ENCODE measurements at regions not wholly inside any gene's neighbourhood (a gene's known extent, or its start where the extent isn't known, plus 50 kb on each side); places are given as distances from the start of the nearest gene placed in this dataset.

DNA sequence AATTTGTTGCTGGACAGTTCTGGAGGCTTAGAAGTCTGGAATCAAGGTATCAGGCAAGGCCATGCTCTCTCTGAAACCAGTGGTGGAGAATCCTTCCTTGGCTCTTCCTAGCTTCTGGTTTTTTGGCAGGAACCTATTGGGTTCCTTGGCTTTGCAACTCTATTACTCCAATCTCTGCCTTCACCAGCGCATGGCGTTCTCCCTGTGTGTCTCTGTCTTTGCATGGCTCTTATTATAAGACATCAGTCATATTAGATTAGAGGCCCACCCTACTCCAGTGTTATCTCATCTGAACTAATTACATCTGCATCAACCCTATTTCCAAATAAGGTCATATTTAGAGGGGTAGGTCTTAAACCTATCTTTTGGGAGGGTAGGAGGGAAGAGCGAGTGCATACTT is 358.1 kb upstream of the RARB start:
- ChIA-PET POLR2A (no interaction called here), CTCF (no interaction called here)
- 70% methylated on average over 3 of the region's 3 CpGs for WGBS (ENCODE audit: missing lambda C conversion rate)

GRCh38 chr3:25071846-25072245 is 356.2 kb upstream of the RARB start:
- H3K4me3 ChIP-seq = no peak overlapping the region
- no peaks in the 10 kb centered on the region for H3K9me3 ChIP-seq
- no peak for ATAC-seq
- H3K27ac ChIP-seq = no peak overlapping the region
- DNase-seq (ENCODE audit: low read depth in 1 of 2, low spot score in 1 of 2) = no peak
- FAIRE-seq = no peak
- ChIA-PET CTCF (interaction anchor here (0.9 kb wide), 1 partner anchor 511 kb away, joined by 4 read pairs; no protein-coding TSS in a partner anchor), POLR2A (no interaction called here)
- 61% methylated on average over 5 of the region's 5 CpGs for WGBS (ENCODE audit: missing lambda C conversion rate)
- H3K4me2 ChIP-seq = no peak overlapping the region
- H3K4me1 ChIP-seq = no peaks in the 10 kb centered on the region
- no peak for TF ChIP-seq USF2 (IDR thresholded peaks at IDR 0.05)
- no peak for TF ChIP-seq JUN (IDR thresholded peaks at IDR 0.05)
- TF ChIP-seq SREBF2 (IDR thresholded peaks at IDR 0.05) = no peak
- no peak for TF ChIP-seq MYC (IDR thresholded peaks at IDR 0.05; ENCODE audit: borderline replicate concordance, low read length)
- no peak for TF ChIP-seq HOXB5 (CRISPR knock-in tag; IDR thresholded peaks at IDR 0.05)
- TF ChIP-seq RCOR1 (IDR thresholded peaks at IDR 0.05; ENCODE audit: low read depth, low read length) = no peak
- TF ChIP-seq MAZ (IDR thresholded peaks at IDR 0.05; ENCODE audit: borderline replicate concordance, low read depth, low read length) = no peak
- no peak for TF ChIP-seq NR3C1 (IDR thresholded peaks at IDR 0.05)
- no peak for TF ChIP-seq PHF8 (IDR thresholded peaks at IDR 0.05; ENCODE audit: borderline replicate concordance, low read depth)
- no peak for TF ChIP-seq E2F6 (IDR thresholded peaks at IDR 0.05; ENCODE audit: borderline replicate concordance, low read depth)
- no peak for TF ChIP-seq RAD21 (conservative IDR thresholded peaks at IDR 0.05 in 1 of 2, IDR thresholded peaks at IDR 0.05 in 1 of 2)

More for the DNA sequence above, 358.1 kb upstream of the RARB start:
- DNase-seq (ENCODE audit: low read depth in 1 of 2, low spot score in 1 of 2) (no peak), ATAC-seq (no peak), FAIRE-seq (no peak)
- H3K9me3 ChIP-seq = no peaks in the 10 kb centered on the region
- H3K4me1 ChIP-seq = no peaks in the 10 kb centered on the region
- no peak overlapping the region for H3K27ac ChIP-seq
- no peak overlapping the region for H3K4me3 ChIP-seq
- no peak overlapping the region for H3K4me2 ChIP-seq
- TF ChIP-seq NPAS2 (CRISPR knock-in tag; IDR thresholded peaks at IDR 0.05; ENCODE audit: borderline replicate concordance) = no peak
- no peak for TF ChIP-seq RCOR1 (IDR thresholded peaks at IDR 0.05; ENCODE audit: low read depth, low read length)
- TF ChIP-seq FOSB (CRISPR knock-in tag; IDR thresholded peaks at IDR 0.05) = no peak
- TF ChIP-seq CBX2 (IDR thresholded peaks at IDR 0.05; ENCODE audit: borderline replicate concordance, low read depth) = no peak
- TF ChIP-seq, protein P1, sequence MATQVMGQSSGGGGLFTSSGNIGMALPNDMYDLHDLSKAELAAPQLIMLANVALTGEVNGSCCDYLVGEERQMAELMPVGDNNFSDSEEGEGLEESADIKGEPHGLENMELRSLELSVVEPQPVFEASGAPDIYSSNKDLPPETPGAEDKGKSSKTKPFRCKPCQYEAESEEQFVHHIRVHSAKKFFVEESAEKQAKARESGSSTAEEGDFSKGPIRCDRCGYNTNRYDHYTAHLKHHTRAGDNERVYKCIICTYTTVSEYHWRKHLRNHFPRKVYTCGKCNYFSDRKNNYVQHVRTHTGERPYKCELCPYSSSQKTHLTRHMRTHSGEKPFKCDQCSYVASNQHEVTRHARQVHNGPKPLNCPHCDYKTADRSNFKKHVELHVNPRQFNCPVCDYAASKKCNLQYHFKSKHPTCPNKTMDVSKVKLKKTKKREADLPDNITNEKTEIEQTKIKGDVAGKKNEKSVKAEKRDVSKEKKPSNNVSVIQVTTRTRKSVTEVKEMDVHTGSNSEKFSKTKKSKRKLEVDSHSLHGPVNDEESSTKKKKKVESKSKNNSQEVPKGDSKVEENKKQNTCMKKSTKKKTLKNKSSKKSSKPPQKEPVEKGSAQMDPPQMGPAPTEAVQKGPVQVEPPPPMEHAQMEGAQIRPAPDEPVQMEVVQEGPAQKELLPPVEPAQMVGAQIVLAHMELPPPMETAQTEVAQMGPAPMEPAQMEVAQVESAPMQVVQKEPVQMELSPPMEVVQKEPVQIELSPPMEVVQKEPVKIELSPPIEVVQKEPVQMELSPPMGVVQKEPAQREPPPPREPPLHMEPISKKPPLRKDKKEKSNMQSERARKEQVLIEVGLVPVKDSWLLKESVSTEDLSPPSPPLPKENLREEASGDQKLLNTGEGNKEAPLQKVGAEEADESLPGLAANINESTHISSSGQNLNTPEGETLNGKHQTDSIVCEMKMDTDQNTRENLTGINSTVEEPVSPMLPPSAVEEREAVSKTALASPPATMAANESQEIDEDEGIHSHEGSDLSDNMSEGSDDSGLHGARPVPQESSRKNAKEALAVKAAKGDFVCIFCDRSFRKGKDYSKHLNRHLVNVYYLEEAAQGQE (IDR thresholded peaks at IDR 0.05) = no peak
- no peak for TF ChIP-seq RAD21 (conservative IDR thresholded peaks at IDR 0.05 in 1 of 2, IDR thresholded peaks at IDR 0.05 in 1 of 2)
- no peak for TF ChIP-seq TFCP2L1 (CRISPR knock-in tag; IDR thresholded peaks at IDR 0.05)
- TF ChIP-seq POLR2A (IDR thresholded peaks at IDR 0.05; ENCODE audit: low read length) = no peak
- TF ChIP-seq, protein P2, sequence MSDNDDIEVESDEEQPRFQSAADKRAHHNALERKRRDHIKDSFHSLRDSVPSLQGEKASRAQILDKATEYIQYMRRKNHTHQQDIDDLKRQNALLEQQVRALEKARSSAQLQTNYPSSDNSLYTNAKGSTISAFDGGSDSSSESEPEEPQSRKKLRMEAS (IDR thresholded peaks at IDR 0.05) = no peak
- no peak for TF ChIP-seq FOSL2 (IDR thresholded peaks at IDR 0.05)
- TF ChIP-seq FOSL2 (CRISPR knock-in tag; IDR thresholded peaks at IDR 0.05) = no peak
- TF ChIP-seq E2F6 (IDR thresholded peaks at IDR 0.05; ENCODE audit: borderline replicate concordance, low read depth) = no peak
- no peak for TF ChIP-seq MAFK (IDR thresholded peaks at IDR 0.05; ENCODE audit: partially characterized antibody)
- no peak for TF ChIP-seq EHF (CRISPR knock-in tag; IDR thresholded peaks at IDR 0.05)
- no peak for TF ChIP-seq RNF2 (IDR thresholded peaks at IDR 0.05; ENCODE audit: borderline replicate concordance, low read depth)
- no peak for TF ChIP-seq CHD4 (IDR thresholded peaks at IDR 0.05; ENCODE audit: borderline replicate concordance)
